H1 (cell line): ENCODE measurements at regions not wholly inside any gene's neighbourhood (a gene's known extent, or its start where the extent isn't known, plus 50 kb on each side); places are given as distances from the start of the nearest gene placed in this dataset.

Source experiments
- CTCF ChIA-PET: fragments of 300-600 bp; sonication (Branson Sonifier 250); formaldehyde crosslinking; loops from one replicate; lab custom pipeline; 2021; ENCODE audit not compliant: partially characterized antibody; lab: Charles Lee
- POLR2A ChIA-PET: fragments of 300-600 bp; sonication (Branson Sonifier 250); formaldehyde crosslinking; loops from one replicate; lab custom pipeline; 2021; ENCODE audit warnings: inconsistent platforms; ENCODE audit not compliant: partially characterized antibody; lab: Charles Lee
- DNase-seq, 2 experiments: peaks; one replicate each; pipeline versions ENCODE4 v3.0.0 to v3.0.0-alpha.2; 2010 to 2022; ENCODE audit warnings: low spot score in 2 of 2, low read depth in 1 of 2, mixed read lengths in 1 of 2
- FAIRE-seq: peaks from 2 replicates; lab custom pipeline; 2011; peaks lifted over from hg19 to GRCh38; lab: Jason Lieb, UNC
- H2AFZ ChIP-seq: 2 replicates; pipeline ENCODE4 v1.8.1; 2012; ENCODE audit warnings: low read length, inconsistent platforms
- H2AK5ac ChIP-seq: 2 replicates; pipeline ENCODE4 v1.6.1; 2013; ENCODE audit warnings: low read depth, low read length
- H2BK120ac ChIP-seq: replicated peaks from 2 replicates; pipeline ENCODE3; 2013; ENCODE audit warnings: low read depth, low read length, inconsistent platforms
- H2BK12ac ChIP-seq: 2 replicates; pipeline ENCODE4 v1.6.1; 2013; ENCODE audit warnings: low read depth, low read length
- H2BK15ac ChIP-seq: 2 replicates; pipeline ENCODE4 v1.6.1; 2013; ENCODE audit warnings: low read length
- H2BK20ac ChIP-seq: 2 replicates; pipeline ENCODE4 v1.6.1; 2013; ENCODE audit warnings: low read length
- H2BK5ac ChIP-seq: 2 replicates; pipeline ENCODE4 v1.6.1; 2013; ENCODE audit warnings: low read depth, low read length
- H3K14ac ChIP-seq: 2 replicates; pipeline ENCODE4 v1.6.1; 2013; ENCODE audit warnings: inconsistent platforms; ENCODE audit not compliant: insufficient read length
- H3K18ac ChIP-seq: 2 replicates; pipeline ENCODE4 v1.6.1; 2013; ENCODE audit warnings: low read length; ENCODE audit errors: extremely low read depth
- H3K23ac ChIP-seq: 2 replicates; pipeline ENCODE4 v1.6.1; 2013; ENCODE audit warnings: inconsistent platforms; ENCODE audit not compliant: insufficient read length
- H3K23me2 ChIP-seq: 2 replicates; pipeline ENCODE4 v1.6.1; 2013; ENCODE audit warnings: low read depth, low read length
- H3K27ac ChIP-seq: 2 replicates; pipeline ENCODE4 v1.6.1; 2011; ENCODE audit warnings: low read depth, low read length, inconsistent platforms
- H3K27me3 ChIP-seq, 4 experiments: replicated peaks in 1 of 4; 1 replicate in 1 of 4; 2 replicates in 3 of 4; pipeline versions ENCODE4 v1.6.1 to v1.8.1; 2011 to 2013; ENCODE audit warnings: low read length in 3 of 4, mild to moderate bottlenecking in 3 of 4, inconsistent platforms in 2 of 4, mixed read lengths in 2 of 4, moderate library complexity in 1 of 4; ENCODE audit not compliant: control insufficient read depth in 3 of 4, insufficient read depth in 3 of 4; ENCODE audit errors: extremely low read depth in 1 of 4
- H3K36me3 ChIP-seq, 4 experiments: 2 replicates each; pipeline versions ENCODE4 v1.6.1 to v1.8.1; 2011 to 2013; ENCODE audit warnings: mild to moderate bottlenecking in 4 of 4, low read length in 3 of 4, moderate library complexity in 2 of 4, control low read depth in 1 of 4, inconsistent platforms in 1 of 4; ENCODE audit not compliant: insufficient read depth in 4 of 4, control insufficient read depth in 2 of 4
- H3K4ac ChIP-seq: replicated peaks from 2 replicates; pipeline ENCODE3; 2013; ENCODE audit warnings: low read length, low read depth, mixed read lengths, inconsistent platforms; ENCODE audit not compliant: insufficient read length
- H3K4me1 ChIP-seq, 4 experiments: replicated peaks in 1 of 4; 1 replicate in 1 of 4; 2 replicates in 3 of 4; pipeline versions ENCODE4 v1.6.1 to v1.8.1; 2011 to 2013; ENCODE audit warnings: low read length in 3 of 4, inconsistent platforms in 2 of 4, mixed read lengths in 1 of 4; ENCODE audit not compliant: insufficient read depth in 4 of 4, control insufficient read depth in 3 of 4
- H3K4me2 ChIP-seq, 2 experiments: 2 replicates each; pipeline versions ENCODE4 v1.6.1 to v1.8.1; 2011 to 2013; ENCODE audit warnings: low read depth in 2 of 2, low read length in 2 of 2, control low read depth in 1 of 2, inconsistent platforms in 1 of 2, mild to moderate bottlenecking in 1 of 2; ENCODE audit not compliant: insufficient read depth in 1 of 2
- H3K4me3 ChIP-seq, 4 experiments: fragments of 200-600, 300-600 bp in 1 of 4; sonication (generic), shearing (Covaris generic), sonication (Bioruptor Twin) in 1 of 4; 2 replicates each; pipeline versions ENCODE4 v1.5.1 to v1.8.1; 2011 to 2016; ENCODE audit warnings: low read length in 4 of 4, low read depth in 3 of 4, control low read depth in 2 of 4, inconsistent platforms in 2 of 4, mild to moderate bottlenecking in 2 of 4, mixed read lengths in 1 of 4, moderate library complexity in 1 of 4; ENCODE audit not compliant: insufficient read depth in 2 of 4; ENCODE audit errors: extremely low read depth in 1 of 4
- H3K56ac ChIP-seq: replicated peaks from 2 replicates; pipeline ENCODE3; 2013; ENCODE audit warnings: low read depth, mild to moderate bottlenecking, mixed read lengths, low read length, inconsistent platforms; ENCODE audit not compliant: insufficient read length
- H3K79me1 ChIP-seq: 2 replicates; pipeline ENCODE4 v1.6.1; 2013; ENCODE audit warnings: low read depth, low read length, control low read depth
- H3K79me2 ChIP-seq, 2 experiments: 2 replicates each; pipeline versions ENCODE4 v1.6.1 to v1.8.1; 2012 to 2013; ENCODE audit warnings: low read length in 2 of 2, mild to moderate bottlenecking in 2 of 2, inconsistent platforms in 1 of 2; ENCODE audit not compliant: insufficient read depth in 2 of 2, control insufficient read depth in 1 of 2
- H3K9ac ChIP-seq, 4 experiments: replicated peaks in 1 of 4; 1 replicate in 1 of 4; 2 replicates in 3 of 4; pipeline versions ENCODE4 v1.6.1 to v1.8.1; 2011 to 2013; ENCODE audit warnings: low read depth in 3 of 4, low read length in 3 of 4, control low read depth in 2 of 4, mild to moderate bottlenecking in 2 of 4, moderate library complexity in 2 of 4, inconsistent platforms in 1 of 4; ENCODE audit errors: extremely low read depth in 1 of 4
- H3K9me3 ChIP-seq, 2 experiments: 2 replicates each; pipeline versions ENCODE4 v1.6.1 to v1.8.1; 2012 to 2013; ENCODE audit warnings: mild to moderate bottlenecking in 2 of 2, moderate library complexity in 2 of 2, control low read depth in 1 of 2, inconsistent platforms in 1 of 2, low read depth in 1 of 2, low read length in 1 of 2, mixed read lengths in 1 of 2; ENCODE audit not compliant: insufficient read depth in 2 of 2
- H4K20me1 ChIP-seq, 2 experiments: replicated peaks in 1 of 2; 2 replicates each; pipeline versions ENCODE3 to v1.8.1; 2011 to 2013; ENCODE audit warnings: inconsistent platforms in 2 of 2, low read length in 2 of 2, mild to moderate bottlenecking in 1 of 2; ENCODE audit not compliant: insufficient read depth in 2 of 2, control insufficient read depth in 1 of 2
- H4K5ac ChIP-seq: 2 replicates; pipeline ENCODE4 v1.6.1; 2013; ENCODE audit warnings: low read length, low read depth, mixed read lengths, inconsistent platforms; ENCODE audit not compliant: insufficient read length
- H4K8ac ChIP-seq: 2 replicates; pipeline ENCODE4 v1.8.0; 2013; ENCODE audit warnings: mild to moderate bottlenecking, moderate library complexity, low read length, inconsistent platforms; ENCODE audit not compliant: insufficient read depth; ENCODE audit errors: extremely low read depth
- H4K91ac ChIP-seq: replicated peaks from 2 replicates; pipeline ENCODE3; 2013; ENCODE audit warnings: low read length, mixed read lengths, inconsistent platforms; ENCODE audit not compliant: insufficient read length
- ATF2 ChIP-seq: IDR thresholded peaks from 2 replicates; pipeline ENCODE4 v1.6.1; 2012; ENCODE audit warnings: low read length, inconsistent platforms
- BACH1 ChIP-seq: IDR thresholded peaks from 2 replicates; pipeline ENCODE4 v1.6.1; 2012; ENCODE audit warnings: low read length, improper control_type of control experiment
- EP300 ChIP-seq, 2 experiments: IDR thresholded peaks; 1 replicate in 1 of 2; 2 replicates in 1 of 2; pipeline ENCODE4 v1.6.1; 2011 to 2012; ENCODE audit warnings: low read depth in 2 of 2, low read length in 2 of 2, mild to moderate bottlenecking in 2 of 2, borderline replicate concordance in 1 of 2, inconsistent platforms in 1 of 2, moderate library complexity in 1 of 2
- GTF2F1 ChIP-seq: IDR thresholded peaks from 2 replicates; pipeline ENCODE4 v1.6.1; 2012; ENCODE audit warnings: low read depth, low read length, improper control_type of control experiment, borderline replicate concordance
- POLR2AphosphoS5 ChIP-seq: IDR thresholded peaks from 2 replicates; pipeline ENCODE4 v1.6.1; 2011; ENCODE audit warnings: low read depth, low read length
- WGBS, 2 experiments: shearing (Covaris generic) in 1 of 2; methylation state at CpG; one replicate each; pipeline versions ENCODE4 v1.1.6 to v1.1.7; 2013 to 2015; ENCODE audit warnings: low lambda C conversion rate in 2 of 2, mixed read lengths in 2 of 2, inconsistent platforms in 1 of 2, low coverage in 1 of 2, missing lambda C conversion rate in 1 of 2; ENCODE audit not compliant: insufficient replicate concordance in 2 of 2, insufficient coverage in 1 of 2, insufficient read length in 1 of 2; ENCODE audit errors: extremely low coverage in 1 of 2, missing lambda C conversion rate in 1 of 2; 5-methylcytosine and 5-hydroxymethylcytosine counted together

GRCh38 chr1:62924983-62925790 lies 141.3 kb downstream of the ATG4C start:
- H3K18ac ChIP-seq = no peak overlapping the region
- H2BK120ac ChIP-seq = no peak overlapping the region
- H4K91ac ChIP-seq = no peak overlapping the region
- H3K4me1 ChIP-seq = no peaks in the 10 kb centered on the region
- TF ChIP-seq GTF2F1 (no peak), EP300 (IDR thresholded peaks at IDR 0.05; ENCODE audit: borderline replicate concordance in 1 of 2, low read depth in 2 of 2, low read length in 2 of 2) (no peak), BACH1 (no peak), ATF2 (no peak), POLR2AphosphoS5 (no peak)
- no peak overlapping the region for H3K27ac ChIP-seq
- no peaks in the 10 kb centered on the region for H3K27me3 ChIP-seq
- no peak overlapping the region for H3K4me2 ChIP-seq
- no peak overlapping the region for H3K56ac ChIP-seq
- FAIRE-seq = no peak
- no peaks in the 10 kb centered on the region for H3K79me2 ChIP-seq
- no peak overlapping the region for H4K8ac ChIP-seq
- H3K4me3 ChIP-seq = no peak overlapping the region
- no peak for DNase-seq
- H3K9me3 ChIP-seq = no peaks in the 10 kb centered on the region
- H3K4ac ChIP-seq = no peak overlapping the region
- no peak overlapping the region for H3K9ac ChIP-seq
- no peak overlapping the region for H3K14ac ChIP-seq
- H2BK20ac ChIP-seq = no peak overlapping the region
- H2AFZ ChIP-seq = no peak overlapping the region
- no peaks in the 10 kb centered on the region for H3K36me3 ChIP-seq
- H2BK12ac ChIP-seq = no peak overlapping the region
- CTCF ChIA-PET = interaction anchor here (0.6 to 6.6 kb wide), 9 partner anchors 9 to 255 kb away, joined by 3 to 47 read pairs (median 4); no protein-coding TSS in a partner anchor
- no peak overlapping the region for H2BK5ac ChIP-seq
- no peak overlapping the region for H3K23ac ChIP-seq
- H4K5ac ChIP-seq = no peak overlapping the region
- POLR2A ChIA-PET = interaction anchor here (1.6 kb wide), 1 partner anchor 10 kb away, joined by 3 read pairs; no protein-coding TSS in a partner anchor
- no peak overlapping the region for H2BK15ac ChIP-seq
- no peaks in the 10 kb centered on the region for H4K20me1 ChIP-seq
- H3K23me2 ChIP-seq = no peaks in the 10 kb centered on the region
- 85% methylated on average over 7 of the region's 7 CpGs; no CpG with 5 or more reads in 1 of the 2 experiments for WGBS, 2 experiments
- no peak overlapping the region for H2AK5ac ChIP-seq
- H3K79me1 ChIP-seq = no peaks in the 10 kb centered on the region
